Endothelial cell of umbilical vein (primary cell): ENCODE measurements at regions not wholly inside any gene's neighbourhood (a gene's known extent, or its start where the extent isn't known, plus 50 kb on each side); places are given as distances from the start of the nearest gene placed in this dataset.

Experiments
- BruUV-seq: library from RNA; stranded (reverse); fragments of 400-500 nt; replicated peaks from 2 replicates; lab custom pipeline; 2021; lab: Mats Ljungman, UMichigan
- CTCF ChIA-PET: fragments of 300-600, 350-600 bp; sonication (Branson Sonifier 250); formaldehyde crosslinking; loops from one replicate; lab custom pipeline; 2021; ENCODE audit warnings: antibody characterized with exemption, inconsistent platforms; lab: Charles Lee
- POLR2A ChIA-PET: fragments of 300-600, 350-600 bp; sonication (Branson Sonifier 250); formaldehyde crosslinking; loops from one replicate; lab custom pipeline; 2021; ENCODE audit warnings: antibody characterized with exemption, inconsistent platforms; lab: Charles Lee
- DNase-seq: peaks from one replicate; pipeline ENCODE4 v3.0.0-alpha.2; 2011; ENCODE audit warnings: low read depth, low spot score
- FAIRE-seq: peaks from 2 replicates; lab custom pipeline; 2011; peaks lifted over from hg19 to GRCh38; lab: Jason Lieb, UNC
- H2AFZ ChIP-seq: 2 replicates; pipeline ENCODE4 v1.6.0; 2012; ENCODE audit warnings: low read depth, low read length, control low read depth, inconsistent platforms
- H3K27ac ChIP-seq: 2 replicates; pipeline ENCODE4 v1.5.1; 2011; ENCODE audit warnings: low read depth, mild to moderate bottlenecking, control low read depth, low read length, moderate library complexity; ENCODE audit not compliant: insufficient read depth
- H3K27me3 ChIP-seq, 2 experiments: 2 replicates each; pipeline versions ENCODE4 v1.6.0 to v1.6.1; 2011; ENCODE audit warnings: low read length in 2 of 2, mixed read lengths in 1 of 2; ENCODE audit not compliant: control insufficient read depth in 2 of 2, insufficient read depth in 2 of 2
- H3K36me3 ChIP-seq, 2 experiments: 2 replicates in 1 of 2; 3 replicates in 1 of 2; pipeline ENCODE4 v1.5.1; 2011; ENCODE audit warnings: low read length in 2 of 2, mild to moderate bottlenecking in 1 of 2, moderate library complexity in 1 of 2; ENCODE audit not compliant: control insufficient read depth in 2 of 2, insufficient read depth in 2 of 2; ENCODE audit errors: extremely low read depth in 1 of 2
- H3K4me1 ChIP-seq: 3 replicates; pipeline ENCODE4 v1.5.1; 2011; ENCODE audit warnings: mild to moderate bottlenecking, low read length; ENCODE audit not compliant: control insufficient read depth, insufficient read depth; ENCODE audit errors: extremely low read depth
- H3K4me2 ChIP-seq: 2 replicates; pipeline ENCODE4 v1.6.1; 2011; ENCODE audit warnings: low read length, control low read depth, mixed read lengths; ENCODE audit not compliant: insufficient read depth
- H3K4me3 ChIP-seq, 3 experiments: fragments of 200-600 bp in 1 of 3; sonication (generic), shearing (Covaris generic) in 1 of 3; replicated peaks in 1 of 3; 2 replicates each; pipeline ENCODE4 v1.5.1; 2011 to 2016; ENCODE audit warnings: control low read depth in 3 of 3, low read length in 3 of 3, mild to moderate bottlenecking in 2 of 3, inconsistent platforms in 1 of 3, low read depth in 1 of 3, moderate library complexity in 1 of 3; ENCODE audit not compliant: insufficient read depth in 1 of 3
- H3K79me2 ChIP-seq: 2 replicates; pipeline ENCODE4 v1.6.0; 2012; ENCODE audit warnings: low read length, inconsistent platforms; ENCODE audit not compliant: control insufficient read depth, insufficient read depth
- H3K9ac ChIP-seq: replicated peaks from 2 replicates; pipeline ENCODE3; 2011; ENCODE audit warnings: low read length, control low read depth; ENCODE audit not compliant: insufficient read depth; ENCODE audit errors: extremely low read depth
- H3K9me1 ChIP-seq: replicated peaks from 3 replicates; pipeline ENCODE4 v1.6.0; 2011; ENCODE audit warnings: mild to moderate bottlenecking, low read length; ENCODE audit not compliant: control insufficient read depth, insufficient read depth; ENCODE audit errors: extremely low read depth
- H3K9me3 ChIP-seq: replicated peaks from 2 replicates; pipeline ENCODE4 v1.5.1; 2012; ENCODE audit warnings: low read length, inconsistent platforms; ENCODE audit not compliant: control insufficient read depth, insufficient read depth
- H4K20me1 ChIP-seq: replicated peaks from 2 replicates; pipeline ENCODE3; 2011; ENCODE audit warnings: mild to moderate bottlenecking, low read length; ENCODE audit not compliant: control insufficient read depth, insufficient read depth; ENCODE audit errors: extremely low read depth
- EZH2 ChIP-seq: IDR thresholded peaks from 2 replicates; pipeline ENCODE4 v1.6.1; 2012; ENCODE audit warnings: borderline replicate concordance, low read depth, mild to moderate bottlenecking, moderate library complexity, low read length, inconsistent platforms; ENCODE audit not compliant: severe bottlenecking
- FOS ChIP-seq: IDR thresholded peaks from 2 replicates; pipeline ENCODE4 v1.6.1; 2011; ENCODE audit warnings: mild to moderate bottlenecking, low read length, moderate library complexity, borderline replicate concordance; ENCODE audit not compliant: insufficient read depth
- GATA2 ChIP-seq: IDR thresholded peaks from 2 replicates; pipeline ENCODE4 v1.7.0; 2011; ENCODE audit warnings: low read depth, mild to moderate bottlenecking, moderate library complexity, mixed read lengths, low read length; ENCODE audit not compliant: insufficient read length, insufficient read depth
- JUN ChIP-seq: IDR thresholded peaks from 2 replicates; pipeline ENCODE4 v1.6.1; 2011; ENCODE audit warnings: borderline replicate concordance, low read depth; ENCODE audit not compliant: insufficient read length, insufficient read depth
- MYC ChIP-seq: IDR thresholded peaks from one replicate; pipeline ENCODE4 v1.6.1; 2011; ENCODE audit warnings: mild to moderate bottlenecking, low read depth, low read length
- POLR2A ChIP-seq: IDR thresholded peaks from 2 replicates; pipeline ENCODE4 v1.6.1; 2012; ENCODE audit warnings: low read depth, mild to moderate bottlenecking, control low read depth, low read length
- POLR2AphosphoS5 ChIP-seq: IDR thresholded peaks from 2 replicates; pipeline ENCODE4 v1.6.1; 2012; ENCODE audit warnings: low read depth, mild to moderate bottlenecking, control low read depth, low read length, moderate library complexity; ENCODE audit not compliant: insufficient read depth
- dilution Hi-C: fragments of 300-500 bp; cut with MboI; formaldehyde crosslinking; loops from one replicate; pipeline ENCODE4 v1.15.0; 2019; ENCODE audit warnings: low sequenced_read_pairs; ENCODE audit not compliant: extremely low pct_ligation_motif_present
- intact Hi-C: fragments of 100-400 bp; cut with micrococcal nuclease; formaldehyde crosslinking; loops from one replicate; pipeline ENCODE4 v1.10.0; 2022
- TF ChIP-seq, protein P1 (sequence below), 2 donors: IDR thresholded peaks; 1 replicate in 1 of 2; 2 replicates in 1 of 2; pipeline ENCODE4 v1.5.1; 2011; ENCODE audit warnings: low read length in 2 of 2, mild to moderate bottlenecking in 2 of 2, moderate library complexity in 2 of 2, control low read depth in 1 of 2, inconsistent platforms in 1 of 2, low read depth in 1 of 2; ENCODE audit not compliant: insufficient read depth in 1 of 2; ENCODE audit errors: extremely low read depth in 1 of 2
- TF ChIP-seq, protein P2 (sequence below): IDR thresholded peaks from 2 replicates; pipeline ENCODE4 v1.6.1; 2011; ENCODE audit not compliant: insufficient read depth, insufficient read length

DNA sequence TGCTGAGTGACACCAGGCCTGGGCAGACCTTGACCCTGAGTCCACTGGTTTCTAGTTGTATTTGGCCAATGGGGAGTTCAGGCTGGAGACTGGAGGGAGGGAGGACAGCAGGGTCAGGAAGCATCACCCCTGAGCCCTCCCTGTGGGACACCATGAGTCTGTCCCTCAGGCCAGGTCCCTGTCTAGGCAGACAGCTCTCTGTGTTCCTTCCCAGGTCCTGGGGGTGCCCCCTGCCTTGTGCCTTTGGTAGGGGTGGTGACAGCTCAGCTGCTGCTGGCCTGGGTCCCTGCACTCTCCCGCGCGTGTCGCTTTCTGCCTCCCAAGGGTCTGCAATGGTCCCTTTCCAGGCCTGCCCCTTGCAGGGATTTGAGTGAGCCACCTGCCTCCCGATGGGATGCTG is 125.5 kb downstream of the OLFM1 start:
- no TSS peak for BruUV-seq
- no peaks in the 10 kb centered on the region for H3K27me3 ChIP-seq
- H3K4me2 ChIP-seq: no peak overlapping the region
- POLR2A ChIA-PET: no interaction called here
- H3K27ac ChIP-seq: no peak overlapping the region
- intact Hi-C loops (no loop called here), dilution Hi-C loops (no loop called here)
- no peaks in the 10 kb centered on the region for H3K36me3 ChIP-seq
- no peaks in the 10 kb centered on the region for H3K4me1 ChIP-seq
- no peaks in the 10 kb centered on the region for H4K20me1 ChIP-seq
- CTCF ChIA-PET: no interaction called here
- TF ChIP-seq JUN (no peak), MYC (no peak), EZH2 (no peak), POLR2AphosphoS5 (no peak), GATA2 (no peak), FOS (no peak), POLR2A (no peak)
- TF ChIP-seq, protein P1, sequence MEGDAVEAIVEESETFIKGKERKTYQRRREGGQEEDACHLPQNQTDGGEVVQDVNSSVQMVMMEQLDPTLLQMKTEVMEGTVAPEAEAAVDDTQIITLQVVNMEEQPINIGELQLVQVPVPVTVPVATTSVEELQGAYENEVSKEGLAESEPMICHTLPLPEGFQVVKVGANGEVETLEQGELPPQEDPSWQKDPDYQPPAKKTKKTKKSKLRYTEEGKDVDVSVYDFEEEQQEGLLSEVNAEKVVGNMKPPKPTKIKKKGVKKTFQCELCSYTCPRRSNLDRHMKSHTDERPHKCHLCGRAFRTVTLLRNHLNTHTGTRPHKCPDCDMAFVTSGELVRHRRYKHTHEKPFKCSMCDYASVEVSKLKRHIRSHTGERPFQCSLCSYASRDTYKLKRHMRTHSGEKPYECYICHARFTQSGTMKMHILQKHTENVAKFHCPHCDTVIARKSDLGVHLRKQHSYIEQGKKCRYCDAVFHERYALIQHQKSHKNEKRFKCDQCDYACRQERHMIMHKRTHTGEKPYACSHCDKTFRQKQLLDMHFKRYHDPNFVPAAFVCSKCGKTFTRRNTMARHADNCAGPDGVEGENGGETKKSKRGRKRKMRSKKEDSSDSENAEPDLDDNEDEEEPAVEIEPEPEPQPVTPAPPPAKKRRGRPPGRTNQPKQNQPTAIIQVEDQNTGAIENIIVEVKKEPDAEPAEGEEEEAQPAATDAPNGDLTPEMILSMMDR (IDR thresholded peaks at IDR 0.05; ENCODE audit: extremely low read depth in 1 of 2, insufficient read depth in 1 of 2, low read depth in 1 of 2, low read length in 2 of 2): no peak
- TF ChIP-seq, protein P2, sequence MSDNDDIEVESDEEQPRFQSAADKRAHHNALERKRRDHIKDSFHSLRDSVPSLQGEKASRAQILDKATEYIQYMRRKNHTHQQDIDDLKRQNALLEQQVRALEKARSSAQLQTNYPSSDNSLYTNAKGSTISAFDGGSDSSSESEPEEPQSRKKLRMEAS: no peak
- H3K79me2 ChIP-seq: no peaks in the 10 kb centered on the region
- peaks cover 2% of the 10 kb centered on the region for H3K9me3 ChIP-seq
- H3K9me1 ChIP-seq: no peaks in the 10 kb centered on the region
- H3K4me3 ChIP-seq: no peak overlapping the region
- H3K9ac ChIP-seq: no peak overlapping the region
- no peak for FAIRE-seq
- H2AFZ ChIP-seq: no peak overlapping the region
- no peak for DNase-seq
